T-helper 1 cell treated with Interleukin-12 subunit alpha and Interleukin-12 subunit beta and Interleukin-4 antibody, amounts not matched to agents 30 μg/mL and 1 μg/mL, for 36 hours (primary cell): ENCODE measurements at regions not wholly inside any gene's neighbourhood (a gene's known extent, or its start where the extent isn't known, plus 50 kb on each side); places are given as distances from the start of the nearest gene placed in this dataset.
"Not testable (repeated sequence)": the region's sequence is repeated elsewhere in the genome, so short reads cannot be mapped to it uniquely, and the experiment has no call there.

ENCODE experiments used
- H3K27ac Mint-ChIP-seq: one replicate; pipeline ENCODE4 v1.8.0; 2021; ENCODE audit warnings: mild to moderate bottlenecking, mixed read lengths
- H3K27me3 Mint-ChIP-seq: one replicate; pipeline ENCODE4 v1.8.0; 2021; ENCODE audit warnings: low read depth, mixed read lengths
- H3K36me3 Mint-ChIP-seq: one replicate; pipeline ENCODE4 v1.8.0; 2021; ENCODE audit warnings: low read depth, mixed read lengths
- H3K4me1 Mint-ChIP-seq: one replicate; pipeline ENCODE4 v1.8.0; 2021; ENCODE audit warnings: low read depth, mixed read lengths
- H3K4me3 Mint-ChIP-seq: one replicate; pipeline ENCODE4 v1.8.0; 2021; ENCODE audit warnings: mild to moderate bottlenecking, moderate library complexity, mixed read lengths
- H3K9me3 Mint-ChIP-seq: one replicate; pipeline ENCODE4 v1.8.0; 2021; ENCODE audit warnings: mixed read lengths

GRCh38 chr2:4792126-4792525 is 900.1 kb upstream of the SOX11 start:
- Mint-ChIP-seq H3K9me3 (peaks cover 27% of the 10 kb centered on the region), H3K4me3 (no peak overlapping the region), H3K27ac (no peak overlapping the region), H3K4me1 (no peaks in the 10 kb centered on the region), H3K36me3 (no peaks in the 10 kb centered on the region), H3K27me3 (no peaks in the 10 kb centered on the region)

DNA sequence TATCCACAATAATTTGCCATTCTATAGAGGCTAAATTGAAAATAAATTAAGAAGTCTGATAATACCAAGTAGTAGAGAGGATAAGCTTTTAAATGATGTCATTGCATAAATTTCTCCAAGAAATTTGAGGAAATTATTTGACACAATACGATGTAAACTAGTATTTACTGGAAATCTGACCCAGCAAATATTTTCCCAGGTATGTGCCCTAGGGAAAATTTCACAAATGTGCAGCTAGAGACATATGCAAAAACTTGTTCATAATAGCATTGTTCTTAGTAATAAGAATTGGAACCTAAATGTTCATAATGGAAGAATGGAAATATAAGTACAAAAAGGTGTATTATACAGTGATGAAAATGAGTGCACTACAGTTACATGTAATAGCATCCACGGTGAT is 888.8 kb upstream of the SOX11 start:
- Mint-ChIP-seq H3K9me3 (peaks cover 20% of the 10 kb centered on the region), H3K4me3 (no peak overlapping the region), H3K36me3 (no peaks in the 10 kb centered on the region), H3K27ac (no peak overlapping the region), H3K4me1 (no peaks in the 10 kb centered on the region), H3K27me3 (no peaks in the 10 kb centered on the region)

GRCh38 chr2:4814137-4814536 is 878.0 kb upstream of the SOX11 start:
- H3K4me1 Mint-ChIP-seq, H3K27ac Mint-ChIP-seq, H3K4me3 Mint-ChIP-seq, H3K36me3 Mint-ChIP-seq, H3K27me3 Mint-ChIP-seq: not testable (repeated sequence)
- H3K9me3 Mint-ChIP-seq, result peaks cover 39% of the 10 kb centered on the region

GRCh38 chr2:4827836-4828235 is 864.3 kb upstream of the SOX11 start:
- no peak overlapping the region for H3K4me3 Mint-ChIP-seq
- no peaks in the 10 kb centered on the region for H3K9me3 Mint-ChIP-seq
- H3K27me3 Mint-ChIP-seq, result no peaks in the 10 kb centered on the region
- no peaks in the 10 kb centered on the region for H3K36me3 Mint-ChIP-seq
- no peaks in the 10 kb centered on the region for H3K4me1 Mint-ChIP-seq
- no peak overlapping the region for H3K27ac Mint-ChIP-seq

DNA sequence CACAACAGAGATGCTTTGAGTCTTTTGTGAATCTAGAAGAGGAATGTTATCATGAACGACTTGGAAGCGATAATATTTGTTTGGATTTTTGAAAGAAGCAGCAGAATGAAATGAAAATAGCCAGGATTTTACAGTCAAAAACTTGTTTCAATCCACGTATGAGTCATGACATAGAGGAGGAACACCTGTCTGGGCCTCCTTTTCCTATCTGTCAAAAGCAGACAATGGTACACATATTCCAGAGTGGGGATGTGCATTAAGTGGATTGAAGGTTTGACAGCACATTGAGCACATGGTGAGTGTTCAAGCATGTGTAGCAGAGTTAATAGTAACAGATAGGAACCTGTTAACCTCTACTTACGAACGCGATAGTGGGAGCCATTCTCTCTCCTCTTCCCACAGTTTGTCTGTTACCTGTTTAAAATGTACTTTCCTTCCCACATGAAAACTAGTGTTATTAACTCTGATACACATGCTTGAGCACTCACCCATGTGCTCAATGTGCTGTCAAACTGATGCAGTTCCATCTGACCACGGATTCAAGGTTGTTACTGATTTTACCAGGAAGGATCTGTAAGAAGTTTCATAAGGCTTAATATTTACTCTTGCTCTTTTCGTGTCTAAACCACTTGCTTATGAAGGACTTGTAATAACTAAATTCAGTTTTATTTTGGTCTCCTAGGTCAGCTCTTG is 863.4 kb upstream of the SOX11 start:
- H3K9me3 Mint-ChIP-seq, result no peaks in the 10 kb centered on the region
- H3K27me3 Mint-ChIP-seq, result no peaks in the 10 kb centered on the region
- no peak overlapping the region for H3K27ac Mint-ChIP-seq
- no peaks in the 10 kb centered on the region for H3K4me1 Mint-ChIP-seq
- no peaks in the 10 kb centered on the region for H3K36me3 Mint-ChIP-seq
- H3K4me3 Mint-ChIP-seq, result no peak overlapping the region

DNA sequence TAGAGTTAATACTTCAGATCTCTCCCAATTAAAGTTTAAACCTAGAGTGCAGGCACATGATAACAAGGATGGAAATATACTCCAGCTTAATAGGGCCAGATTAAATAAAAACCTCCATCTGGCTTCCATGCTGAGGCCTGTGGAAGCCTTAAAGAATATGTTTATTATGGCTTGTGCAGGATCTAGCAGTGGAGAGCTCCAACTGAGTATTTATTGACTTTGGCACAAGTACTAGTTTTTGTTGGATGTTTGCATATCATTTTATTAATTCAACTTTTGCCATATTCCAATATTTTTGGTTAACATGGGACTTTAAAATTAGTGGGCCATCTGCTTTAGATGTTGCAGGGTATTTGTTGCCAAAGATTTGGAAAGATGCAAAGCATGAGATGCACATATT is 860.4 kb upstream of the SOX11 start:
- Mint-ChIP-seq H3K36me3 (no peaks in the 10 kb centered on the region), H3K9me3 (peaks cover under 1% of the 10 kb centered on the region), H3K27me3 (no peaks in the 10 kb centered on the region), H3K4me3 (no peak overlapping the region), H3K4me1 (no peaks in the 10 kb centered on the region), H3K27ac (no peak overlapping the region)

DNA sequence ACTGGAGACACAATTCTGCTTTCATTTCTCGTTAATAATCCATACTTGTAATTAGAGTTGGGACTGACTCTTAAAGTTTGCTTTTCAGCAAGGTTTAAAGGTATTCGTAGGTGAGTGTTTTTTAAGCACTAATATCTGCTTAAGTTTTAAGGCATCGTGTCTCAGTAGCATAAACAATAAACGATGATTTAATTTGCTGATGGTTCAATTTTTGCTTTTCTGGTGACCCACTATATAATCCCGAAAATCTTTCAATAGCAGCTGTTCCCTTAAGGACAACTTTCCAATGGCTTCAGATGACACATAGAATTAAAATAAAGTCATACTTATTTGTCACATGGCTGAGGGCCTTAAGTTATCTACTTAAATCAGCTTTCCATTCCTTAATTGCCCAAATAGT is 859.5 kb upstream of the SOX11 start:
- peaks cover 10% of the 10 kb centered on the region for H3K9me3 Mint-ChIP-seq
- H3K27ac Mint-ChIP-seq, result no peak overlapping the region
- H3K4me1 Mint-ChIP-seq, result no peaks in the 10 kb centered on the region
- no peaks in the 10 kb centered on the region for H3K36me3 Mint-ChIP-seq
- H3K27me3 Mint-ChIP-seq, result no peaks in the 10 kb centered on the region
- no peak overlapping the region for H3K4me3 Mint-ChIP-seq

DNA sequence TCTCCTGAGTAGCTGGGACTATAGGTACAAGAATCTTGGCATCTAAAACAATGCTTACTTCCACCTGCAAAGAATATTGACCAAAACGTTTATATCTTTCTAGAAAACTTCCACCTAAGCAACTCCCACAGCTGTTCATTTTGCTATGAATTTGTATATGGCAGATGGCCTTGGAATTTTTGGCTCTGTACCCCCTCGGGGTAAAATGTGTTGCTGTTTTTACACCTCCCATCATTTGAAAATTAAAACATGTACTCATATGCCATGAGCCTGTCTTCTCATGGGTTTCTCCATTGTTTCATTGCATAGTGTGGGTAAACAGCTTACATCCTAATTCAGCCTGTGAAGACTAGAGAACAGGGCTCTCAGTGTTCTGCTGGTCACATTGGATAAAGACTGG is 853.6 kb upstream of the SOX11 start:
- no peaks in the 10 kb centered on the region for H3K36me3 Mint-ChIP-seq
- H3K4me1 Mint-ChIP-seq, result no peaks in the 10 kb centered on the region
- no peak overlapping the region for H3K4me3 Mint-ChIP-seq
- peaks cover 32% of the 10 kb centered on the region for H3K9me3 Mint-ChIP-seq
- H3K27me3 Mint-ChIP-seq, result no peaks in the 10 kb centered on the region
- no peak overlapping the region for H3K27ac Mint-ChIP-seq

DNA sequence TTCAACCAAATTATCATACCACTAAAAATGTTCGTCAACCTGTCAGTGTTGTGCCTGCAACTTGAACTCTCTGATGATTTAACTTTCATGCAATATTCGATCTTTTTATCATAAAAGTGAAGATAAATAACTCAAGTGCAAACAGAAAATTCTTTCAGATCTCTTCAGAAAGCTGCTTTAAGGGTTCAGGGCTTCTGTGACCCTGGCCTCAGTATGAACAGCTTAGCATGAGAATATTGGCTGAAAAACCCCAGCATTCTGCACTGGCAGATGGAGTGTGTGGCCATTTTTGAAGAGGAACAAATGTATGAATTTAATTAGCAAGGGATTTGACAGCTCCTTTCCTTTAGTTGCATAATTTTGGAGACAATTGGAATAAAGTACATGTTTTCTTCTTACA is 851.4 kb upstream of the SOX11 start:
- H3K27ac Mint-ChIP-seq, result no peak overlapping the region
- H3K4me3 Mint-ChIP-seq, result no peak overlapping the region
- H3K36me3 Mint-ChIP-seq, result no peaks in the 10 kb centered on the region
- H3K9me3 Mint-ChIP-seq, result peaks cover 44% of the 10 kb centered on the region
- no peaks in the 10 kb centered on the region for H3K27me3 Mint-ChIP-seq
- no peaks in the 10 kb centered on the region for H3K4me1 Mint-ChIP-seq

DNA sequence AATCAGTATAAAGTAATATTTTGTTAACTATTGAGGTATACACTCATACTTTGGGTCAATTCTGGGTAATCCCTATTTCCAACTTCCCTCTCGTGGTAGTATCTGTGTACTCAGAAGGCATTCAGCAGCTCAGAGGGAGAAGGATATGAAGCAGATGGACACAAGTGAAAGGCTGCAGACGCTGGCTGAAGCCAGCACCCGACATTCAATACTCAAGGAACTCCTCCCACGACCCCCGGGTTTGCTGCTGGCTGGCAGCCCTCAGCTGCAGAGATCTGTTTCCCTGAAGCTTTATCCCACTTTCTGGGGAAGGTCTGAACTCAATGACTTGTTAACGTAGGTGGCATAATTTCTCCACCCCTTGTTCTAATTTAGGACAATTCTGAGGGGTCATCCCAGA is 847.3 kb upstream of the SOX11 start:
- Mint-ChIP-seq H3K4me3 (no peak overlapping the region), H3K36me3 (no peaks in the 10 kb centered on the region), H3K27ac (no peak overlapping the region), H3K27me3 (no peaks in the 10 kb centered on the region), H3K9me3 (peaks cover 35% of the 10 kb centered on the region), H3K4me1 (no peaks in the 10 kb centered on the region)

DNA sequence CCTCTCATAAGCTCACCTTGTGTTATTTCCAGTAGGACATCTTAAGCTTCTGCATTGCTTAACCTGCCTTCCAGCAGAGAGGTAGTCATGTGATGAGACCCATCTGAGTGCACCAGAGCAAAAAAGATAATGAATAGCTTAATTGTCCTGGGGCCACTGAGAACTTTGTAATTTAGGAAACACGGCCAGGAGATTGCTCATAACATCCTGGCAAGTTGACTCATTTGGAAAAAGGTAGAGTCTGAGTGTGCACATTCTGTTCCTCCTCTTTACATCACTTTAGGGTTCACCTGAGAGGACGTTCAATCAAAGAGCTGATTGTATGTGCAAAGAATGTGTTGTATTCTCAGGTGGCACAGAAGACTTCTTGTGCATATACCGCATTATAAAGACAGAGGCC is 830.2 kb upstream of the SOX11 start:
- no peaks in the 10 kb centered on the region for H3K4me1 Mint-ChIP-seq
- no peaks in the 10 kb centered on the region for H3K27me3 Mint-ChIP-seq
- H3K4me3 Mint-ChIP-seq, result no peak overlapping the region
- no peaks in the 10 kb centered on the region for H3K36me3 Mint-ChIP-seq
- H3K27ac Mint-ChIP-seq, result no peak overlapping the region
- peaks cover 4% of the 10 kb centered on the region for H3K9me3 Mint-ChIP-seq

GRCh38 chr2:4866198-4866597 is 826.0 kb upstream of the SOX11 start:
- no peak overlapping the region for H3K4me3 Mint-ChIP-seq
- H3K27me3 Mint-ChIP-seq, result no peaks in the 10 kb centered on the region
- H3K9me3 Mint-ChIP-seq, result peaks cover 14% of the 10 kb centered on the region
- H3K4me1 Mint-ChIP-seq, result no peaks in the 10 kb centered on the region
- no peak overlapping the region for H3K27ac Mint-ChIP-seq
- no peaks in the 10 kb centered on the region for H3K36me3 Mint-ChIP-seq

DNA sequence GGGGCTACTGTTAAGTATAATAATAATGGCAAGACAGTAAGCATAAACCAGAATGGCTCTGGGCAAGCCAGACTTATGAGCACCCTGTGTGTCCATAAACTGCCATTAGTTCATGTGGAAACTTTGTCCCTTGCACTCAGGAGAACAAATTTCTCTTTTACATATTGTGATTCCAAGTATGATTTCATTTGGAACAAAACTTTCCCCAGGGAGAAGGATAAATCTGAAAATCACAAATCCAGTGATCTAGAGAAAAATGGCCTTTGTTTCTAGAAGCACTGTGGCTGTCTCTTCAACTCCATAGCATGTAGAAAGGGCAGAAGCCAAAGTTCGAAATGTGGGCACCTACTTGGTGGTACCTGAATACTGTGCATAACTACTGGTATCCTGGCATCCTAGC is 823.7 kb upstream of the SOX11 start:
- Mint-ChIP-seq H3K36me3 (no peaks in the 10 kb centered on the region), H3K27ac (no peak overlapping the region), H3K27me3 (no peaks in the 10 kb centered on the region), H3K9me3 (peaks cover 14% of the 10 kb centered on the region), H3K4me1 (no peaks in the 10 kb centered on the region), H3K4me3 (no peak overlapping the region)

- Mint-ChIP-seq H3K9me3 (peaks cover 14% of the 10 kb centered on the region), H3K27me3 (no peaks in the 10 kb centered on the region), H3K36me3 (no peaks in the 10 kb centered on the region), H3K27ac (no peak overlapping the region), H3K4me1 (no peaks in the 10 kb centered on the region), H3K4me3 (no peak overlapping the region)
Observed at GRCh38 chr2:4869154-4869553, 823.0 kb upstream of the SOX11 start.

DNA sequence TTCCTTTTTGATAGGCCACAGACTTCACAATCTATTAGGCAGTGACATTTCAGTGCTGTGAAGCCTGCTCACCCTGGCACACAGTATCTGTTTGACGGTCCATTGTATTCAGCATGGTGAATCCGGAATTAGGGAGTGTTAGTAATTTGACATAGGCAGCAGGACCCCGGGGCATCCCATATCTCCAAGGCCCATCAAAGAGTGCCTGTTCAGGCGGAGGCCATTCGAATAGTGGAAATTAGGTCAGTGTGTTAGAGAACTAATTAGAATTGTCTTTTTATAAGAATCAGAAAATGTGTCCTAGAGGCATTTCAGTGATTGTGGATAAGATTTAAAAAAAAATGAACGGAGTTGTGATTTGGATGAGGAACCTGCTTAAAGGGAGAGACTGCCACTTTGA is 818.8 kb upstream of the SOX11 start:
- no peak overlapping the region for H3K27ac Mint-ChIP-seq

More for the DNA sequence above, 818.8 kb upstream of the SOX11 start:
- no peaks in the 10 kb centered on the region for H3K4me1 Mint-ChIP-seq
- H3K4me3 Mint-ChIP-seq, result no peak overlapping the region
- H3K9me3 Mint-ChIP-seq, result peaks cover 20% of the 10 kb centered on the region
- H3K36me3 Mint-ChIP-seq, result no peaks in the 10 kb centered on the region
- H3K27me3 Mint-ChIP-seq, result no peaks in the 10 kb centered on the region
